HUES6 (cell line): ENCODE measurements at regions not wholly inside any gene's neighbourhood (a gene's known extent, or its start where the extent isn't known, plus 50 kb on each side); places are given as distances from the start of the nearest gene placed in this dataset.

ENCODE experiments used
- H3K27ac ChIP-seq: 2 replicates; pipeline ENCODE4 v1.7.0; 2013; ENCODE audit warnings: low read depth, mild to moderate bottlenecking, low read length, inconsistent platforms
- H3K27me3 ChIP-seq: 2 replicates; pipeline ENCODE4 v1.6.1; 2013; ENCODE audit warnings: low read length; ENCODE audit not compliant: control insufficient read depth, insufficient read depth
- H3K36me3 ChIP-seq: 2 replicates; pipeline ENCODE4 v1.6.1; 2013; ENCODE audit warnings: low read length; ENCODE audit not compliant: control insufficient read depth, insufficient read depth
- H3K4me1 ChIP-seq: 2 replicates; pipeline ENCODE4 v1.6.1; 2013; ENCODE audit warnings: low read length; ENCODE audit not compliant: control insufficient read depth, insufficient read depth
- H3K4me3 ChIP-seq: 2 replicates; pipeline ENCODE4 v1.5.1; 2013; ENCODE audit warnings: low read depth, low read length
- H3K9ac ChIP-seq: one replicate; pipeline ENCODE4 v1.6.1; 2013; ENCODE audit warnings: mild to moderate bottlenecking, low read length
- H3K9me3 ChIP-seq: 2 replicates; pipeline ENCODE4 v1.6.1; 2013; ENCODE audit warnings: low read depth, low read length; ENCODE audit not compliant: control insufficient read depth, insufficient read depth

DNA sequence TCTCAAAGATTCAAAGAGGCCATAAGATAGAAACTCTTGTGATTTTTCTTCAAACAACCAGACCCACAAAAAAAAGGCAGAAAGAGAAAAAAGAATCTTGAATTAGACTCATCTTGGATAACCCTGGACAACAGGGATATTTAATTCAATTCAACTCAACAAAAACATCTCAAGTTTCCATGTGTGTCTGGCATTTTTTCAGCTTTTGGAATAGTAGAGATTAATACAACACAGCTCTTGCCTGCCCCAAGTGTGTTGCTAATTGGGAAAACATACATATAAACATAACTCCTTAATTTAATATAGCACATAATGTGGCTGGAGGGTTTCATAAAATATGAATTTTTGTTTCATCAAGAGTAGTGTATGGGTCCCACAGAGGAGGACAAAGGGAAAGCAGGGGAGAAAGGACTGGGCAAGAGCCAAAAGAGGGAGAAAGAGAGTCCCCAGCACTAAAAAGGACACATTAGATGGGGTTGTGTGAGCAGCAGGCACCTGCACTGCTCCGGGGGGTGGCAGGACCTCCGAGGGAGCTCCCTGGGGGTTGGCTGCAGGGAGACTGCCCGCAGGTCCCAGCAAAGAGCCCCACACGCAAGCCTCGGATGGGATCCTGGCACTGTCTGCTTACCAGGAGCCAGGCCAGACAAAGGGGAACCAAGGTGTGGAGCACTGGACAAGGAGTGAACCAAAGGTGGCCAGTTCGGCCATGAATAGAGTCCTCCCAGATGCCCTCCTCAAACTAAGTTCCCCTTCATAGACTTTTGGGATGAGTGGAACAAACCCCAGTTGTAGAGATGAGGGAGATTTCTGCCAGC is 65.6 kb upstream of the TMEM72 start:
- Histone ChIP-seq H3K4me1 (no peaks in the 10 kb centered on the region), H3K27ac (no peak overlapping the region), H3K36me3 (no peaks in the 10 kb centered on the region), H3K9ac (no peak overlapping the region), H3K9me3 (no peaks in the 10 kb centered on the region; the same call in 1 of the 2 replicates), H3K4me3 (no peak overlapping the region), H3K27me3 (no peaks in the 10 kb centered on the region)

DNA sequence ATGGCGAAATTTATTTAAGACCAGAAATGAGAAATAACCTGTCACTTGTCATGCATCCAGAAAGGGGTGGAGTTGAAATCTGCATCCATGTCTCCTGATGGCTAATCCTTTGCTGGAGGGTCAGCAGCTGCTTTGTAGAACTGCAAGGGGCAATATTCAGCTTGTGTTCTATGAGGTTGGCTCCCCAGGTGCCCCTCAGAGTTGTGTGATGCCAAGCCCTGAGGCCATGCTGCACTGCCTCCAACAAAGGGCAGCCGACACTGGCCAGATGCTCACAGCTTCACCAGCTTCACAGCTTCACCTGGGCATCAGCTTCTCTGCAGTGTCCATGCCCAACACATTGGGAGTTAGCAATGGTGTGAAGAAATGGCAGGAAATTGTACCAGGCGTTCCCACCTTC is 64.0 kb upstream of the TMEM72 start:
- Histone ChIP-seq H3K27ac (no peak overlapping the region), H3K27me3 (no peaks in the 10 kb centered on the region), H3K36me3 (no peaks in the 10 kb centered on the region), H3K9ac (no peak overlapping the region), H3K9me3 (no peaks in the 10 kb centered on the region; the same call in 1 of the 2 replicates), H3K4me1 (no peaks in the 10 kb centered on the region), H3K4me3 (no peak overlapping the region)

DNA sequence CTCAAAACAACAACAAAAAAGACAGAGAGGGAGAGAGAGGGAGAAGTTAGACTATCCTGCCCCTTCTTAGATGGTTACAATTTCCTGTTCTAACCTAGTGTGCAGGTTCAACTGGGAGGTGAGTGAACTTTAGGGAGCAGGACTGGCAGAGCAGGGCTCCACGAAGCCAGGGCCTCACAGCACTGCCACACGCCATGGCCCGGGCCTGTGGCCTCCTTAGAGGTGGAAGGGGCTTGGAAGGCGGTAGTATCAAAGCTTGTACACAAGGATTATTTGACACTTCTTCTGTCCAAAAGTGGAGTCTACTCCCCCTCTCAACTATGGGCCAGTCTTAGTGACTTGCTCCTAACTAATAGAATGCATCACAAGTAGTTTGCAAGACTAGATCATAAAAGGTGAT is 62.9 kb upstream of the TMEM72 start:
- Histone ChIP-seq H3K4me1 (no peaks in the 10 kb centered on the region), H3K36me3 (no peaks in the 10 kb centered on the region), H3K27ac (no peak overlapping the region), H3K9ac (no peak overlapping the region), H3K9me3 (no peaks in the 10 kb centered on the region; the same call in 1 of the 2 replicates), H3K4me3 (no peak overlapping the region), H3K27me3 (no peaks in the 10 kb centered on the region)

DNA sequence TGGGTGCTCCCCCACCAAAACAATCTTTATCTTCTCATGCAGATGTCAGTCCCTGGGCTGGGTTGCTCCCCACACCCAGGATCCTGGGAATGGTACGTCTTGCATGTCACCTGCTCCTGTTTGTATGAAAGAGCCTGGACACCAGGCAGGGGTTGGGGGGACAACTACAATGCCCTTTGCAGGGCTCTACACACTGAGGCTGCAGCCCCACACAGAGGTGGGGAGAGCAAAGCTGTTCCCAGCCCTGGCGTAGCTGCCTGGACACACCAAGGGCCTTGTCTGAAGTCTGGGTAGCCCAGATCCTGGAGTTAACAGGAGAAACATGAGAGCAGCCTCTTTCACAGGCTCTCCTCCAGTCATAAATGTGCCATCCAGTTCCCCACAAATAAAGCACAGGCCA is 61.2 kb upstream of the TMEM72 start:
- Histone ChIP-seq H3K4me3 (no peak overlapping the region), H3K27ac (no peak overlapping the region), H3K4me1 (peaks cover 2% of the 10 kb centered on the region; the same call in 1 of the 2 replicates), H3K27me3 (peaks cover 3% of the 10 kb centered on the region; the same call in 1 of the 2 replicates), H3K36me3 (no peaks in the 10 kb centered on the region), H3K9me3 (no peaks in the 10 kb centered on the region; the same call in 1 of the 2 replicates), H3K9ac (no peak overlapping the region)

DNA sequence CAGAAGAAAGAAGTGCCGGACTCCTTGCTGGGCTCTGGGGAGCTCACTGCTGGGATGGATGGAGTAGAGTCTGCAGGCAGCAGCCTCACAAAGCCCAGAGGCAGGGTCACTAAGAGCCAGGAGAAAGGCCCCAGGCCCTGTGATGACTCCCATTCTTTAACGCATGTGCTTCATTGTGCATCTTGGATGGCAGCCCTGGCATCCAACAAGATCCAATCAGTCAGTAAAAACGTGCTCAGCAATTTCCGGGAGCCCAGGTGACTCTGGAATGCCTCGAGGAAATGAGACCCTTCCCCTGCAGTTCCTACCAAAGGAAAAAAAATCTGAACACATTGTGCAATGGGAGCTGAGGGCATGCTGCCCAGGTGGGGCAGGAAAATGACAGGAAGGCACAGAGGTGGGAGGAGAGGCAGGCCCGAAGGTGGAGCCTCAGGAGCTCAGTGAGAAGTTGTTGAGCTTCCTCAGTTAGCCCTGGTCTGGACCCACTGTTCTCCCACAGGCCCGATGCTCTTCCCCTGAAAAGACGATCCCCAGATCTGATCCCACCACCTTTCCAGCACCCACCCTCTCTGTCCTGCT is 60.7 kb upstream of the TMEM72 start:
- H3K36me3 ChIP-seq: no peaks in the 10 kb centered on the region
- peaks cover 6% of the 10 kb centered on the region; the same call in 1 of the 2 replicates for H3K4me1 ChIP-seq
- peaks cover 3% of the 10 kb centered on the region; the same call in 1 of the 2 replicates for H3K27me3 ChIP-seq
- H3K27ac ChIP-seq: no peak overlapping the region
- no peak overlapping the region for H3K9ac ChIP-seq
- no peak overlapping the region for H3K4me3 ChIP-seq
- no peaks in the 10 kb centered on the region; the same call in 1 of the 2 replicates for H3K9me3 ChIP-seq

DNA sequence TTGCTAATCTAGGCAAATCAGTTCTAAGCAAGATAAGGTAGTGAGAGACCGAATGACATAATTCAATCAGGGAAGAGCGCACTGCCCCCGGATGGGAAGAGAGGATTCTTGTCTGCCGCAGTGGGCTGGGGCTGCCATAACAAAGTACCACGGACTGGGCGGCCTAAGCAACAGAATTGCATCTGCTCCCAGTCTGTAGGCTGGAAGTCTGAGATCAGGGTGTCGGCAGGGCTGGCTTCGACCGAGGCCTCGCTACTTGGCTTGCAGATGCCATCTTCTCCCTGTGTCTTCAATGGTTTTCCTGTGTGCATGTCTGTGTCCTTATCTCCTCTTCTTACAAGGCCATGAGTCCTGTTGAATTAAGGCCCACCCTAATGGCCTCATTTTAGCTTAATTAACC is 59.7 kb upstream of the TMEM72 start:
- Histone ChIP-seq H3K4me3 (no peak overlapping the region), H3K27ac (no peak overlapping the region), H3K9me3 (no peaks in the 10 kb centered on the region; the same call in 1 of the 2 replicates), H3K36me3 (no peaks in the 10 kb centered on the region), H3K9ac (no peak overlapping the region), H3K27me3 (peaks cover 3% of the 10 kb centered on the region; the same call in 1 of the 2 replicates), H3K4me1 (peaks cover 6% of the 10 kb centered on the region; the same call in 1 of the 2 replicates)

DNA sequence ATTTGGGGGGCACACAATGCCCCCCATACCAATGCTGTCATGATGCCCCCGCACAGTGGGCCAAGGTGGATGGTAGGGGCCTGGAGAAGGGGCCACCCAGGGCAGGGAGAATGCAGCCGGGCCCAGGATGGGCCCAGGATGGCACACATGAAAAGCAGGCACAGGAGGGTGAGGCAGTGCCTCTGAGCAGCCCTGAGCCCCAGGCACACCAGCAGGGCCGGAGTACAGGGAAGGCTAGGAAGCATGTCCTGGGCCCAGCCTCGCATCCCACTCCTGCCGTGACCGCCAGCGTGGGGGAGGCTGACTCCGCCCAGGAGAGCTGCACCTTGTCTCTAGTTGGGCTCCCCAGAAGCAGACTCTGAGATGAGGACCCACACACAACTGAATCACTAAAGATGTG is 59.3 kb upstream of the TMEM72 start:
- no peak overlapping the region for H3K9ac ChIP-seq
- no peaks in the 10 kb centered on the region; the same call in 1 of the 2 replicates for H3K9me3 ChIP-seq
- no peak overlapping the region for H3K4me3 ChIP-seq
- H3K4me1 ChIP-seq: peaks cover 6% of the 10 kb centered on the region; the same call in 1 of the 2 replicates
- H3K27me3 ChIP-seq: peaks cover 3% of the 10 kb centered on the region; the same call in 1 of the 2 replicates
- no peak overlapping the region for H3K27ac ChIP-seq
- H3K36me3 ChIP-seq: no peaks in the 10 kb centered on the region

DNA sequence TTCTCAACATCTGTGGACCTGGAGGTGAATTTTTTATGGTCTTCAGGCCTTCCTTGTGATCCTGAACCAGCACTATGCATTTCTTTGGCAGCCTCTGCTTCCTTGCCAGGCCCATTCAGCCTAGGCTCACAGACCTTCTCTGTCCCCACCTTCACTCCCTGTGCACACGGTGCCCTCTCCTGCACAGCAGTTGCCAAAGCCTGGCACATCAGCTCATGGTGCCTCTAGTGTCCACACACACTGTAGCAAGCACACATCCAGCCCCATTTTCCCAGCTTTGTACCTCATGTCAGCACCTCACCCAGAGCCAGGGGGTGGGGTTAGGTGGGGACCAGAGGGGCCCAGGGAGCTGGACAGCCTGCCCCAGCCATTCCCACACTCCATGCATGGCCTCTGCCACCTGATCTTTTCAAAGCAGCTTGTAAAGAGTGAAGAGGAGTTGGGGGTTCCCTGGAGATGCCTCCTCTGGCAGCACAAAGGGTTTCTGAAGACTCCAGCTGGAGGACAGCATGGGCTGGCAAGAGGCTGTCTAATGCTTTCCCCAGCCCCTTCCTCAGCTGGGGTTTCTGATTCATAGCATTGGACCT is 57.9 kb upstream of the TMEM72 start:
- H3K27ac ChIP-seq: no peak overlapping the region
- H3K4me1 ChIP-seq: peaks cover 12% of the 10 kb centered on the region
- H3K4me3 ChIP-seq: no peak overlapping the region
- H3K27me3 ChIP-seq: peaks cover 3% of the 10 kb centered on the region; the same call in 1 of the 2 replicates
- H3K9ac ChIP-seq: no peak overlapping the region
- no peaks in the 10 kb centered on the region; the same call in 1 of the 2 replicates for H3K9me3 ChIP-seq
- no peaks in the 10 kb centered on the region for H3K36me3 ChIP-seq

DNA sequence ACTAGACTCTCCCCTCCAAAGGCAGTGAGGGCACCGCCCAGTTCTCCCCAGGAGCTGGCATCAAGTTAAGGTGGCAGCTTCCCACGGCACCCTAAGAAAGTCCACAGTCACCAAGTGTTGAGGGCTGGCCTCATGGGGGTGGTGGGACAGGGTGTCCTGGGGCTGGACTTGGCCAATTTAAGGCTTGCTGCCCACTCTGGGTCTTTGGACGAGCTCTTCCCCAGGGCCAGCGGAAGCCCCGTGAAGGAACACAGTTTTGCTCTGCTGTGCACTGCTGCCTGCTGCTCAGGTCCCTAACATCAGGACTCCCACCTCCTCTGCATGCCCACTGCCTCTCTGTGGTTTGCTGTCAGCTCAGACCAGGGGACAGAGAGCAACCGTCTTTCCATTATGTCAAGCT is 57.3 kb upstream of the TMEM72 start:
- Histone ChIP-seq H3K36me3 (no peaks in the 10 kb centered on the region), H3K27ac (no peak overlapping the region), H3K4me1 (peaks cover 12% of the 10 kb centered on the region), H3K9ac (no peak overlapping the region), H3K4me3 (no peak overlapping the region), H3K9me3 (no peaks in the 10 kb centered on the region), H3K27me3 (peaks cover 3% of the 10 kb centered on the region; the same call in 1 of the 2 replicates)

DNA sequence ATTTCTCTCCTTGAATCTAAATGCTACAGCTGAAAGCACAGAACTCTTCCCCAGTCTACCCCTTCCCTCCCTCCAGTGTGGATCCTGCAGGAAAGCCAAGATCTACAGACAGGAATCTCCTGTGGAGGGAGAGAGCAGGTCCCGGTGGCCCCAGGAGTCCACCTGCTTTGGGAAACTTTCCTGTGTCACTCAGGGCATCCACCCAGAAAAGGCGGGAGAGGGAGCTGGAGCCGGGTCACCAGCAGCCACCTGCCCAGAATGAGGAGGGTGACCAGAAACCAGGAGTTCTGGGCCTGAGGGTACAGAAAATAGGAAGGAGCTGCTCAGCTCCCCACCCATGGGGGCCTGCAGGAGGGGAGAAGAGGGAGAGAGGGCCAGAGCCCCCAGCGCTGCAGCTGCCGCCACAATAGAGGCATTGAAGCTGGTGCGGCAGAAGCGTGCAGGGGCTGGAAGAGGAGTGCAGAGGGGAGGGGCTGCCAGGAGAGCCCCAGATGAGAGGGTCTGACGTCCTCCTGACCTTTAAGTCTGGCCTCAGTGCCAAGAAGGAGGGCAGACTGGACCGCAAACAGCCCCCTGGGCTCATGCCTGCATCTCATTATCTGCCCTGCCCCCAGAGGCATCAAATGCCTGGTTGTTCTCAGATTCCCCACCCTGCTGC is 56.3 kb upstream of the TMEM72 start:
- H3K27ac ChIP-seq: no peak overlapping the region
- H3K36me3 ChIP-seq: no peaks in the 10 kb centered on the region
- H3K27me3 ChIP-seq: peaks cover 3% of the 10 kb centered on the region; the same call in 1 of the 2 replicates
- H3K9me3 ChIP-seq: no peaks in the 10 kb centered on the region
- no peak overlapping the region for H3K4me3 ChIP-seq
- H3K4me1 ChIP-seq: peaks cover 12% of the 10 kb centered on the region
- H3K9ac ChIP-seq: no peak overlapping the region
